ENCODE measurements at regions not wholly inside any gene's neighbourhood (a gene's known extent, or its start where the extent isn't known, plus 50 kb on each side); places are given as distances from the start of the nearest gene placed in this dataset.

DNA sequence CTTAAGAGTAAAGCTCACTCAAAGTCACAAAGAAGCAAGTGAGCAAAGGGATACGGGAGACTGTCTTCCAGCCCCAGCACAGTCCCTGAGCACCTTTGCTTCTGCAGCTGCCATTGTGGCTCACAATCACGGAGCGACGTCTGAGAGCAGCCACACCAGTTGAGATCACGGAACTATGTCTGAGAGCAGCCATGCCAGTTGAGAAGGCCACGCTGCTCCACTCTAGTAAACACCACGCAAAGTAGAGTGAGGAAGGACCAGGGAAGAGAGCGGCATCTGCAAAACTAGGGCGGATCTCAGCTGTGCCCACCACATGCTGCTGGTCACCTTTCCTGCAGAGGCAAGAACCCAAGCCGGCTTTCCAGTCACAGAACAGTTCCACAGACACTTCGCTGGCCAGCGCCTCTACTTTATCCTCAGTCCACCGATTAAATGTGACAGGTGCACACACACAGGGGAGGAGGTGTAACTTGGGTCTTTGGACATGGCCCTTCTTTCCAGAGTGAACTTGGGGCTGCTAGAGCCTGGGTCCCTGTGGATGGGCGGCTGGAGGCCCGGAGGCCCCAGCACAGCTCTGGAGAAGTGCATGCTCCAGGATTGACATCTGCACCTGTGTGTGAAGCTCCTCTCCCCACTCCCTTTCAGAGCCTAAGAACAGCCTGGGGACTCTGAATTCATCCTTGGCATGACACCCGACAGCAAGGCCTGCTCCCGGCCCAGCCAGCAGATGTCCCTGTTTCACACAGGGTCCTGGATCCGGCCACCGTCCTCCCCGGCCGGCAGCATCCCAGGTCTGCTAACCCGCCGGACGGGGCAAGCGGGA is 324.9 kb upstream of the IRX4 start:
- intact Hi-C loops (cut with micrococcal nuclease): no loop called here
- BruUV-seq (replicated peaks): no TSS peak
- H3K4me3 ChIP-seq (ENCODE audit: low read length): no peak overlapping the region
- ATAC-seq (peak; percentile 69), DNase-seq (peak; percentile 54)
- H3K9me2 ChIP-seq (replicated peaks; ENCODE audit: low read length): no peaks in the 10 kb centered on the region
- H2AFZ ChIP-seq (ENCODE audit: low read length): no peak overlapping the region
- no peak overlapping the region for H3K27ac ChIP-seq (ENCODE audit: low read length)
- no peak overlapping the region for H3K9ac ChIP-seq (ENCODE audit: low read length)
- TF ChIP-seq, protein P1, sequence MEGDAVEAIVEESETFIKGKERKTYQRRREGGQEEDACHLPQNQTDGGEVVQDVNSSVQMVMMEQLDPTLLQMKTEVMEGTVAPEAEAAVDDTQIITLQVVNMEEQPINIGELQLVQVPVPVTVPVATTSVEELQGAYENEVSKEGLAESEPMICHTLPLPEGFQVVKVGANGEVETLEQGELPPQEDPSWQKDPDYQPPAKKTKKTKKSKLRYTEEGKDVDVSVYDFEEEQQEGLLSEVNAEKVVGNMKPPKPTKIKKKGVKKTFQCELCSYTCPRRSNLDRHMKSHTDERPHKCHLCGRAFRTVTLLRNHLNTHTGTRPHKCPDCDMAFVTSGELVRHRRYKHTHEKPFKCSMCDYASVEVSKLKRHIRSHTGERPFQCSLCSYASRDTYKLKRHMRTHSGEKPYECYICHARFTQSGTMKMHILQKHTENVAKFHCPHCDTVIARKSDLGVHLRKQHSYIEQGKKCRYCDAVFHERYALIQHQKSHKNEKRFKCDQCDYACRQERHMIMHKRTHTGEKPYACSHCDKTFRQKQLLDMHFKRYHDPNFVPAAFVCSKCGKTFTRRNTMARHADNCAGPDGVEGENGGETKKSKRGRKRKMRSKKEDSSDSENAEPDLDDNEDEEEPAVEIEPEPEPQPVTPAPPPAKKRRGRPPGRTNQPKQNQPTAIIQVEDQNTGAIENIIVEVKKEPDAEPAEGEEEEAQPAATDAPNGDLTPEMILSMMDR (conservative IDR thresholded peaks at IDR 0.05; ENCODE audit: low read depth, low read length): peak; percentile 58
- TF ChIP-seq EZH2phosphoT487 (IDR thresholded peaks at IDR 0.05; ENCODE audit: borderline replicate concordance, low read length): no peak
- CTCF ChIA-PET: no interaction called here
- no peaks in the 10 kb centered on the region for H3F3A ChIP-seq (ENCODE audit: low read length, unreplicated experiment)
- H3K4me1 ChIP-seq (ENCODE audit: insufficient read depth, low read length): no peaks in the 10 kb centered on the region
- POLR2A ChIA-PET (ENCODE audit: unreplicated experiment): no interaction called here
- H3K36me3 ChIP-seq (ENCODE audit: low read depth, low read length): no peaks in the 10 kb centered on the region
- H3K9me3 ChIP-seq (ENCODE audit: low read length): no peaks in the 10 kb centered on the region
- H3K4me2 ChIP-seq (ENCODE audit: low read length): no peak overlapping the region
- H3K79me2 ChIP-seq (ENCODE audit: low read length): no peaks in the 10 kb centered on the region
- H3K27me3 ChIP-seq (ENCODE audit: low read length): peaks cover 45% of the 10 kb centered on the region
- H4K20me1 ChIP-seq (ENCODE audit: low read length): no peaks in the 10 kb centered on the region

DNA sequence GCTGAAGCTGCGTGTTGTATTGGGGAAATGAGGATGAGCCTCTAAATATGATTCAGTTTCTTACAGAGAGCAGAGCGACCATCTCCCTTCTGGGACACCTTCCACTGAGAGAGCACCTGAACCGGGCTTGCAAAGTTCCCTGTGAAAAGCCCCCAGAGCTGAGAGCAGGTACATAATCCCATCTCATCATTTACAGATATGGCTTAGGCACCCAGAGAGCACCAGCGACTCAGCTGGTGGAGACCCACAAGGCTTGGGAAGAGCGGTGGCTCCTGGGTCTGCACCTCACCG is 324.3 kb upstream of the IRX4 start:
- H3K9me3 ChIP-seq (ENCODE audit: low read length): no peaks in the 10 kb centered on the region
- no peaks in the 10 kb centered on the region for H3K4me1 ChIP-seq (ENCODE audit: insufficient read depth, low read length)
- H3K4me3 ChIP-seq (ENCODE audit: low read length): no peak overlapping the region
- H3K27me3 ChIP-seq (ENCODE audit: low read length): peaks cover 47% of the 10 kb centered on the region
- TF ChIP-seq, protein P1 (conservative IDR thresholded peaks at IDR 0.05; ENCODE audit: low read depth, low read length): no peak
- no peak for TF ChIP-seq EZH2 (IDR thresholded peaks at IDR 0.05; ENCODE audit: low read length, unreplicated experiment)
- no peak for TF ChIP-seq EZH2phosphoT487 (IDR thresholded peaks at IDR 0.05; ENCODE audit: borderline replicate concordance, low read length)
- no TSS peak for BruUV-seq (replicated peaks)
- no peaks in the 10 kb centered on the region for H3K9me2 ChIP-seq (replicated peaks; ENCODE audit: low read length)
- ChIA-PET POLR2A (ENCODE audit: unreplicated experiment) (no interaction called here), CTCF (no interaction called here)
- no peaks in the 10 kb centered on the region for H4K20me1 ChIP-seq (ENCODE audit: low read length)
- no peak overlapping the region for H3K9ac ChIP-seq (ENCODE audit: low read length)
- no peaks in the 10 kb centered on the region for H3K36me3 ChIP-seq (ENCODE audit: low read depth, low read length)
- ATAC-seq (no peak), DNase-seq (no peak)
- H3K27ac ChIP-seq (ENCODE audit: low read length): no peak overlapping the region
- intact Hi-C loops (cut with micrococcal nuclease): no loop called here
- no peaks in the 10 kb centered on the region for H3K79me2 ChIP-seq (ENCODE audit: low read length)
- H2AFZ ChIP-seq (ENCODE audit: low read length): no peak overlapping the region
- H3K4me2 ChIP-seq (ENCODE audit: low read length): no peak overlapping the region
- no peaks in the 10 kb centered on the region for H3F3A ChIP-seq (ENCODE audit: low read length, unreplicated experiment)

DNA sequence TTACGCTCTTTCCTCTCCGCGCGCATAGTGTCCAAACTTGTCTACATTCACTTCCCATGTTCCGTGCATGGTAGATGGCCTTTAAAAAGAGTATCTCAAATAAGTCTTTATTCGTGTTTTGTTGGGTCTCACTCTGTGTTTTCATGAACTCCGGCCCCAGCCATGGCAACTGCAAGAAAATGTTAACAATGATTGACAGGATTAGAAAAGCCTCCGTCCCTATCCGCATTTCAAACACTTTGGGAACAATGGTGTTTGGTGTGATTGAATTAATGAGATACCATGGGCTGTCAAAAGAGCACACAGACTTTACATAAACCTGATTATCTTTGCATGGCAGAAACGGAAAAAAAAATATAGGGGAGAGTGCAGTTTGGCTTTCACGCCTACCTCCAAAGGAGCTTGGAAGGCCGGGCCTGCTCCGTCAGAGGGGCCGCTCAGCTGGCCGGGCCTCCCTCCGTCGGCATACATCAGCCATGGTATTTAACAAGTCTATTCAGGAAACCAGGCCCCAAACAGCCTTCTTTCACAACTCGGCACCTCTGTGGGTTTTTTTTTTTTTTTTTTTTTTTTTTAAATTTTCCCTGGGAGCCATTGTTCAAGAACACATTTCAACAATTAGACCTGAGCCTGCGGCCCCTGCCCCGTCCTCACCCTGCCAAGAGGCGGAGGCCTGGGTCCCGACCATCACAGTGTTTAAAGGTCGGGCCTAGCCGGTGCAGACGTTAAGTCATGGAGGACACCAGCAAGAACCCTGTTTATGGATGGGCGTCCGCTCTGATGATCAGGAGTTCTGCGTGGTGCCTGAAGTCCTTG is 323.8 kb upstream of the IRX4 start:
- intact Hi-C loops (cut with micrococcal nuclease): no loop called here
- Histone ChIP-seq H3K4me2 (ENCODE audit: low read length) (no peak overlapping the region), H3F3A (ENCODE audit: low read length, unreplicated experiment) (no peaks in the 10 kb centered on the region), H3K9me2 (replicated peaks; ENCODE audit: low read length) (no peaks in the 10 kb centered on the region), H3K4me3 (ENCODE audit: low read length) (no peak overlapping the region), H2AFZ (ENCODE audit: low read length) (no peak overlapping the region), H3K36me3 (ENCODE audit: low read depth, low read length) (no peaks in the 10 kb centered on the region), H4K20me1 (ENCODE audit: low read length) (no peaks in the 10 kb centered on the region), H3K27ac (ENCODE audit: low read length) (no peak overlapping the region), H3K9me3 (ENCODE audit: low read length) (no peaks in the 10 kb centered on the region), H3K9ac (ENCODE audit: low read length) (no peak overlapping the region), H3K79me2 (ENCODE audit: low read length) (no peaks in the 10 kb centered on the region), H3K27me3 (ENCODE audit: low read length) (peaks cover 48% of the 10 kb centered on the region), H3K4me1 (ENCODE audit: insufficient read depth, low read length) (no peaks in the 10 kb centered on the region)
- ATAC-seq: no peak
- ChIA-PET CTCF (no interaction called here), POLR2A (ENCODE audit: unreplicated experiment) (no interaction called here)
- no peak for DNase-seq
- no TSS peak for BruUV-seq (replicated peaks)
- TF ChIP-seq, protein P1 (conservative IDR thresholded peaks at IDR 0.05; ENCODE audit: low read depth, low read length): no peak
- TF ChIP-seq EZH2 (IDR thresholded peaks at IDR 0.05; ENCODE audit: low read length, unreplicated experiment) (no peak), EZH2phosphoT487 (IDR thresholded peaks at IDR 0.05; ENCODE audit: borderline replicate concordance, low read length) (no peak)
